ENCODE measurements at regions not wholly inside any gene's neighbourhood (a gene's known extent, or its start where the extent isn't known, plus 50 kb on each side); places are given as distances from the start of the nearest gene placed in this dataset.

DNA sequence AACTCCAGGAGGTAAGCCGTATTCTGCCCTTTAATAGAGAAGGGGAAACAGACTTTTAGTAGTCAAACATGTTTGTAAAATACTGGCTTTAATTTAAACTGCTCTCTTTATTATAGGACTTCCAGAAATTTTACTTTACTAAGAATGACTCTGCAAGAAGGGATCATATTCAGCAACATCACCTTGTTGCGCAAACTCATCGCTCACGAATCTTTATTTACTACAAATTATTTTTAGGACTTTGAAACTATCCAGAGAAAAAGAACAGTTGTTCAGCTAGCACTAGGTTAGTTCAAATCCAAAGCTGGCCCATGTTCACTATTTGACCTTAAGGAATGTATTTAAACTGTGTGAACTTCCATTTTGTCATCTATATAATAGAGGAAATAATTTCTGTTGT, 498.3 kb upstream of the TENM4 start:
- intact Hi-C loops (cut with DNase I), result no loop called here
- DNase-seq (no peak), ATAC-seq (no peak)
- Histone ChIP-seq H3K27ac (no peak overlapping the region), H3K27me3 (ENCODE audit: low read depth) (no peaks in the 10 kb centered on the region), H3K36me3 (no peaks in the 10 kb centered on the region), H3K9me3 (no peaks in the 10 kb centered on the region), H3K4me3 (no peak overlapping the region), H3K4me1 (no peaks in the 10 kb centered on the region)
- TF ChIP-seq, protein P1, sequence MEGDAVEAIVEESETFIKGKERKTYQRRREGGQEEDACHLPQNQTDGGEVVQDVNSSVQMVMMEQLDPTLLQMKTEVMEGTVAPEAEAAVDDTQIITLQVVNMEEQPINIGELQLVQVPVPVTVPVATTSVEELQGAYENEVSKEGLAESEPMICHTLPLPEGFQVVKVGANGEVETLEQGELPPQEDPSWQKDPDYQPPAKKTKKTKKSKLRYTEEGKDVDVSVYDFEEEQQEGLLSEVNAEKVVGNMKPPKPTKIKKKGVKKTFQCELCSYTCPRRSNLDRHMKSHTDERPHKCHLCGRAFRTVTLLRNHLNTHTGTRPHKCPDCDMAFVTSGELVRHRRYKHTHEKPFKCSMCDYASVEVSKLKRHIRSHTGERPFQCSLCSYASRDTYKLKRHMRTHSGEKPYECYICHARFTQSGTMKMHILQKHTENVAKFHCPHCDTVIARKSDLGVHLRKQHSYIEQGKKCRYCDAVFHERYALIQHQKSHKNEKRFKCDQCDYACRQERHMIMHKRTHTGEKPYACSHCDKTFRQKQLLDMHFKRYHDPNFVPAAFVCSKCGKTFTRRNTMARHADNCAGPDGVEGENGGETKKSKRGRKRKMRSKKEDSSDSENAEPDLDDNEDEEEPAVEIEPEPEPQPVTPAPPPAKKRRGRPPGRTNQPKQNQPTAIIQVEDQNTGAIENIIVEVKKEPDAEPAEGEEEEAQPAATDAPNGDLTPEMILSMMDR (IDR thresholded peaks at IDR 0.05), result no peak

DNA sequence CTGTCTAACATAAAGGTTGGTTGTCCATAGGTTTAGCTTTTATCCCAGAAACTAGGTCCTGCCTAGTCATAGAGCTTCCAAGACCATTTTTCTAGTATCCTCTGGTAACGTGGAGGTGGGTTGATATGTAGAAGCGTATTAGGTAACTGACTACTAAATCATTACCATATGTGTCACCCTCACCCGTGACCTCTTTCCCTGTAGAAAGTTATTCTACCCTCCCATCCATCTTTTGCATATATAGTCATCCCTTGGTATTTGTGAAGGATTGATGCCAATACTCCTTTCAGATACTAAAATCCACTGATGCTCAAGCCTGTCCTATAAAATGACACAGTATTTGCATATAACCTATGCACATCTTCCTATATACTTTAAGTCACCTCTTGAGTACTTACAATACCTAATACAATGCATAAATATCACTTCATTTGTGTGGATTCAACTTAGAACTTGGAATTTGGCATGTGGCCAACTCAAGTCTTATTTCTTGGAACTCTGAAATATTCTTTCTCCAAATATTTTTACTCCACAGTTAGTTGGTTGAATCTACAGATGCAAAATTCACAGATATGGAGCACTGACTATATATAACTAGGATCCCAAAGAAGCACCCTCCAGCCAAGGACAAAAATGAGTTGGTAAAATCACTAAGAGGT, 497.0 kb upstream of the TENM4 start:
- ATAC-seq (no peak), DNase-seq (no peak)
- TF ChIP-seq, protein P1 (IDR thresholded peaks at IDR 0.05), result no peak
- Histone ChIP-seq H3K9me3 (no peaks in the 10 kb centered on the region), H3K36me3 (no peaks in the 10 kb centered on the region), H3K27me3 (ENCODE audit: low read depth) (no peaks in the 10 kb centered on the region), H3K4me1 (no peaks in the 10 kb centered on the region), H3K4me3 (no peak overlapping the region), H3K27ac (no peak overlapping the region)
- intact Hi-C loops (cut with DNase I), result no loop called here

DNA sequence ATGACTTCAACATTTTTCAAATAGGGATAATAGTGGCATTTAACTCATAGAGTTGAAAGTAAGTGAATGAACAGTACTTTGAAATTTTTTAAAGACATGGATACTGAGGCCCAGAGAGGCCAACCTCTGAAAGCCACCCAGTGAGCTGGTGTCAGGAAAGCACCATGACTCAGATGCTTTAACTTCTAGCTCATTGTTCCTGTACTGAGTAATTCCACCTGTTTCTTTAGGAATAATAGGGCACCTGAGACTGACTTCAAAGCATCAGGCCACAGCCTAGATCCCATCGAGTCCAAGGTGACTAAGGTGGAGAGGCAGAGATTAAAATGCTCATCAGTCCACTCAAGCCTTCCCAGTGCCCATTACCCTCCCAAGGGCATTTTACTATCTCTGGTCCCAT, 491.8 kb upstream of the TENM4 start:
- Histone ChIP-seq H3K9me3 (no peaks in the 10 kb centered on the region), H3K4me3 (no peak overlapping the region), H3K27ac (no peak overlapping the region), H3K27me3 (ENCODE audit: low read depth) (no peaks in the 10 kb centered on the region), H3K36me3 (no peaks in the 10 kb centered on the region), H3K4me1 (no peaks in the 10 kb centered on the region)
- intact Hi-C loops (cut with DNase I), result no loop called here
- no peak for ATAC-seq
- DNase-seq, result no peak
- TF ChIP-seq, protein P1 (IDR thresholded peaks at IDR 0.05), result no peak

DNA sequence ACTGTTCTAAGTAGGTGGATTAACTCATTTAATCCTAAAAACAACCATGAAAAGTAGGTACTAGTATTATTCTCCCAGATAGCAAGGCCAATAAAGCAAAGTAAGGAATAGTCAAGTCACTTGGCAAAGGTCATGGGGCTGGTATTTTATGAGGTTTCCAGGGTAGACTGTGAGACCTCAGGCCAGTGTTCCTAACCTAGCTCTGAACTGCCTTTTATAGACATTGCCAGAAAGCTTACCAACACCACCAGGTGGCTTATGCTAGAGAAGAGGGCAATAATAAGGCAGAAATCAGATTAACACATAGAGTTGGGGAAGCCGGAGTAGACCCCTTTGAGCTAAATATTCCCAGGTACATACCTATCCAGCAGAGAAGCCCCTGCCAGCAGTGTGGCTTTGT, 490.9 kb upstream of the TENM4 start:
- H3K36me3 ChIP-seq, result no peaks in the 10 kb centered on the region
- no peaks in the 10 kb centered on the region for H3K27me3 ChIP-seq (ENCODE audit: low read depth)
- H3K27ac ChIP-seq, result no peak overlapping the region
- H3K4me1 ChIP-seq, result no peaks in the 10 kb centered on the region
- TF ChIP-seq, protein P1 (IDR thresholded peaks at IDR 0.05), result no peak
- DNase-seq (no peak), ATAC-seq (no peak)
- no peak overlapping the region for H3K4me3 ChIP-seq
- intact Hi-C loops (cut with DNase I), result no loop called here
- no peaks in the 10 kb centered on the region for H3K9me3 ChIP-seq

DNA sequence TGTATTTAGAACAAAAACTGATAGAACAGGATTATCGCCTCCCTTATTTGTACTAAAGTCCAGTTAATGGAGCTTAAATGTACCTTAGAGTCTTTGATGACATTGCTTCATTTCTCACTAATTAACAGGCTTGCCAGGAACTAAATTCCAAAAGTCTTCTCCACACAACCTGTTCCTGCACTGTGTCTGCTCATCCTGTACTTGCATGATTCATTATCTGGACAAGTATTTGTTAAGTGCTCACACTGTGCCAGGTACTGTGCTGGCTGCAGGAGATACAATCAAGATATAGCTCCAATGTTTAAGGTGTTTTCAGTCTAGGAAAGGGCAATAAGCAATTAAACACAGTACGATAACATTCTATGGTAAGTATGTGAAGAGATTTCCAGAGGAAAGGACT, 485.9 kb upstream of the TENM4 start:
- intact Hi-C loops (cut with DNase I), result no loop called here
- ATAC-seq (no peak), DNase-seq (no peak)
- no peaks in the 10 kb centered on the region for H3K36me3 ChIP-seq
- TF ChIP-seq, protein P1 (IDR thresholded peaks at IDR 0.05), result no peak
- no peaks in the 10 kb centered on the region for H3K27me3 ChIP-seq (ENCODE audit: low read depth)
- H3K9me3 ChIP-seq, result no peaks in the 10 kb centered on the region
- H3K4me1 ChIP-seq, result no peaks in the 10 kb centered on the region
- H3K4me3 ChIP-seq, result no peak overlapping the region
- H3K27ac ChIP-seq, result no peak overlapping the region

Measured in lower lobe of right lung (tissue), 2 donors.